ENCODE measurements at regions not wholly inside any gene's neighbourhood (a gene's known extent, or its start where the extent isn't known, plus 50 kb on each side); places are given as distances from the start of the nearest gene placed in this dataset.

GRCh38 chr11:103625624-103625965 lies 410.8 kb upstream of the DDI1 start:
- H3K79me2 ChIP-seq (replicated peaks; ENCODE audit: insufficient read depth, low read length) = no peaks in the 10 kb centered on the region
- H3K9me2 ChIP-seq (ENCODE audit: insufficient read depth, low read length) = no peaks in the 10 kb centered on the region
- H3K4me2 ChIP-seq (ENCODE audit: low read length) = no peak overlapping the region
- H3K9ac ChIP-seq (ENCODE audit: low read length) = no peak overlapping the region
- no peaks in the 10 kb centered on the region for H3K27me3 ChIP-seq (ENCODE audit: insufficient read depth, low read depth, low read length)
- no peaks in the 10 kb centered on the region for H3K9me3 ChIP-seq (ENCODE audit: low read length)
- no peak overlapping the region for H3K27ac ChIP-seq (ENCODE audit: low read length)
- TF ChIP-seq TAF1 (IDR thresholded peaks at IDR 0.05; ENCODE audit: low read depth) = no peak
- H4K20me1 ChIP-seq (ENCODE audit: insufficient read depth) = no peaks in the 10 kb centered on the region
- no peak overlapping the region for H3K4me3 ChIP-seq (ENCODE audit: low read length)
- no peak overlapping the region for H2AFZ ChIP-seq (ENCODE audit: low read depth, low read length)
- H3F3A ChIP-seq (ENCODE audit: insufficient read depth, low read length, poor library complexity, severe bottlenecking) = no peaks in the 10 kb centered on the region
- no peaks in the 10 kb centered on the region for H3K36me3 ChIP-seq (ENCODE audit: insufficient read depth, low read length)

- Histone ChIP-seq H3F3A (ENCODE audit: insufficient read depth, low read length, poor library complexity, severe bottlenecking) (no peaks in the 10 kb centered on the region), H3K9ac (ENCODE audit: low read length) (no peak overlapping the region), H3K79me2 (replicated peaks; ENCODE audit: insufficient read depth, low read length) (no peaks in the 10 kb centered on the region), H3K4me2 (ENCODE audit: low read length) (no peak overlapping the region), H3K36me3 (ENCODE audit: insufficient read depth, low read length) (no peaks in the 10 kb centered on the region), H3K27me3 (ENCODE audit: insufficient read depth, low read depth, low read length) (no peaks in the 10 kb centered on the region), H3K9me3 (ENCODE audit: low read length) (no peaks in the 10 kb centered on the region), H4K20me1 (ENCODE audit: insufficient read depth) (no peaks in the 10 kb centered on the region), H2AFZ (ENCODE audit: low read depth, low read length) (no peak overlapping the region), H3K9me2 (ENCODE audit: insufficient read depth, low read length) (no peaks in the 10 kb centered on the region), H3K27ac (ENCODE audit: low read length) (no peak overlapping the region), H3K4me3 (ENCODE audit: low read length) (no peak overlapping the region)
- TF ChIP-seq RAD21 (conservative IDR thresholded peaks at IDR 0.05) (no peak), REST (IDR thresholded peaks at IDR 0.05; ENCODE audit: borderline replicate concordance) (no peak), MXI1 (conservative IDR thresholded peaks at IDR 0.05; ENCODE audit: poor library complexity, severe bottlenecking) (no peak), TAF1 (IDR thresholded peaks at IDR 0.05; ENCODE audit: low read depth) (no peak), POLR2AphosphoS5 (IDR thresholded peaks at IDR 0.05) (no peak), SMC3 (conservative IDR thresholded peaks at IDR 0.05; ENCODE audit: poor library complexity) (no peak), CTCF (IDR thresholded peaks at IDR 0.05; ENCODE audit: poor library complexity, severe bottlenecking) (no peak), EZH2 (IDR thresholded peaks at IDR 0.05; ENCODE audit: borderline replicate concordance, insufficient read depth, low read length, poor library complexity, severe bottlenecking) (no peak), EP300 (conservative IDR thresholded peaks at IDR 0.05; ENCODE audit: poor library complexity, severe bottlenecking) (no peak)
These were observed 408.3 kb upstream of the DDI1 start for GRCh38 chr11:103628121-103628520.

GRCh38 chr11:103631841-103632240 lies 404.6 kb upstream of the DDI1 start:
- no peaks in the 10 kb centered on the region for H3K27me3 ChIP-seq (ENCODE audit: insufficient read depth, low read depth, low read length)
- no peak overlapping the region for H3K9ac ChIP-seq (ENCODE audit: low read length)
- no peak overlapping the region for H2AFZ ChIP-seq (ENCODE audit: low read depth, low read length)
- H3K27ac ChIP-seq (ENCODE audit: low read length) = no peak overlapping the region
- no peak overlapping the region for H3K4me2 ChIP-seq (ENCODE audit: low read length)
- H3K4me3 ChIP-seq (ENCODE audit: low read length) = no peak overlapping the region
- no peaks in the 10 kb centered on the region for H4K20me1 ChIP-seq (ENCODE audit: insufficient read depth)
- H3F3A ChIP-seq (ENCODE audit: insufficient read depth, low read length, poor library complexity, severe bottlenecking) = no peaks in the 10 kb centered on the region
- no peaks in the 10 kb centered on the region for H3K36me3 ChIP-seq (ENCODE audit: insufficient read depth, low read length)
- H3K9me3 ChIP-seq (ENCODE audit: low read length) = no peaks in the 10 kb centered on the region
- no peaks in the 10 kb centered on the region for H3K79me2 ChIP-seq (replicated peaks; ENCODE audit: insufficient read depth, low read length)
- TF ChIP-seq REST (IDR thresholded peaks at IDR 0.05; ENCODE audit: borderline replicate concordance) (no peak), EZH2 (IDR thresholded peaks at IDR 0.05; ENCODE audit: borderline replicate concordance, insufficient read depth, low read length, poor library complexity, severe bottlenecking) (no peak), CTCF (IDR thresholded peaks at IDR 0.05; ENCODE audit: poor library complexity, severe bottlenecking) (no peak), TAF1 (IDR thresholded peaks at IDR 0.05; ENCODE audit: low read depth) (no peak), POLR2AphosphoS5 (IDR thresholded peaks at IDR 0.05) (no peak), SMC3 (conservative IDR thresholded peaks at IDR 0.05; ENCODE audit: poor library complexity) (no peak), RAD21 (conservative IDR thresholded peaks at IDR 0.05) (no peak)
- no peaks in the 10 kb centered on the region for H3K9me2 ChIP-seq (ENCODE audit: insufficient read depth, low read length)
